WTC11 (cell line): ENCODE measurements at regions not wholly inside any gene's neighbourhood (a gene's known extent, or its start where the extent isn't known, plus 50 kb on each side); places are given as distances from the start of the nearest gene placed in this dataset.

Experiments
- ATAC-seq: fragments of 200-7000 bp; cut with Tn5 transposase; 2 replicates; pipeline ENCODE4 v1.10.0; 2021; ENCODE audit warnings: mild to moderate bottlenecking, moderate library complexity
- CTCF ChIA-PET: fragments of 300-600 bp; sonication (Branson Sonifier 250); formaldehyde crosslinking; loops from one replicate; lab custom pipeline; 2021; ENCODE audit warnings: antibody characterized with exemption; lab: Charles Lee
- POLR2A ChIA-PET: fragments of 350-600 bp; sonication (Branson Sonifier 250); formaldehyde crosslinking; loops from one replicate; lab custom pipeline; 2021; ENCODE audit warnings: antibody characterized with exemption; lab: Charles Lee
- DNase-seq: peaks from one replicate; pipeline ENCODE4 v3.0.0; 2021; ENCODE audit warnings: low spot score
- H3K27ac Mint-ChIP-seq: 2 replicates; pipeline ENCODE4 v1.8.0; 2021; ENCODE audit warnings: mixed read lengths
- H3K27me3 Mint-ChIP-seq: 2 replicates; pipeline ENCODE4 v1.8.0; 2021; ENCODE audit warnings: low read depth, mild to moderate bottlenecking, moderate library complexity, mixed read lengths
- H3K36me3 Mint-ChIP-seq: 2 replicates; pipeline ENCODE4 v1.8.0; 2021; ENCODE audit warnings: mixed read lengths
- H3K4me1 Mint-ChIP-seq: 2 replicates; pipeline ENCODE4 v1.8.0; 2022; ENCODE audit warnings: mixed read lengths
- H3K4me3 Mint-ChIP-seq: 2 replicates; pipeline ENCODE4 v1.8.0; 2021; ENCODE audit warnings: mild to moderate bottlenecking, moderate library complexity, mixed read lengths
- H3K9me3 Mint-ChIP-seq: 2 replicates; pipeline ENCODE4 v1.8.0; 2021; ENCODE audit warnings: mixed read lengths
- GRHL2 ChIP-seq: fragments of 250-450 bp; sonication (Bioruptor Pico); IDR thresholded peaks from 2 replicates; pipeline ENCODE4 v1.8.0; 2022; ENCODE audit warnings: mild to moderate bottlenecking, moderate library complexity; ENCODE audit not compliant: insufficient replicate concordance, severe bottlenecking
- HMGA2 ChIP-seq: fragments of 250-450 bp; sonication (Bioruptor Pico); IDR thresholded peaks from 2 replicates; pipeline ENCODE4 v1.4.0; 2021; ENCODE audit warnings: mild to moderate bottlenecking, moderate library complexity
- MXD4 ChIP-seq: fragments of 250-450 bp; sonication (Bioruptor Pico); IDR thresholded peaks from 2 replicates; pipeline ENCODE4 v1.8.0; 2021; ENCODE audit warnings: mild to moderate bottlenecking, moderate library complexity, borderline replicate concordance
- NFE2L1 ChIP-seq: sonication (generic); formaldehyde crosslinking; IDR thresholded peaks from 2 replicates; pipeline ENCODE4 v1.8.1; 2023; ENCODE audit warnings: missing genetic modification reagents
- USF1 ChIP-seq: sonication (generic); formaldehyde crosslinking; IDR thresholded peaks from 2 replicates; pipeline ENCODE4 v1.8.0; 2022; ENCODE audit warnings: mild to moderate bottlenecking, missing genetic modification reagents
- USF2 ChIP-seq: sonication (generic); formaldehyde crosslinking; IDR thresholded peaks from 2 replicates; pipeline ENCODE4 v1.8.1; 2023; ENCODE audit warnings: mild to moderate bottlenecking, missing genetic modification reagents, moderate library complexity
- ZNF416 ChIP-seq: fragments of 250-450 bp; sonication (Bioruptor Pico); IDR thresholded peaks from 2 replicates; pipeline ENCODE4 v1.9.0; 2021; ENCODE audit warnings: mild to moderate bottlenecking, inconsistent platforms
- ZSCAN18 ChIP-seq: fragments of 250-450 bp; sonication (Bioruptor Pico); IDR thresholded peaks from 2 replicates; pipeline ENCODE4 v2.1.2; 2022; ENCODE audit warnings: mild to moderate bottlenecking, moderate library complexity

DNA sequence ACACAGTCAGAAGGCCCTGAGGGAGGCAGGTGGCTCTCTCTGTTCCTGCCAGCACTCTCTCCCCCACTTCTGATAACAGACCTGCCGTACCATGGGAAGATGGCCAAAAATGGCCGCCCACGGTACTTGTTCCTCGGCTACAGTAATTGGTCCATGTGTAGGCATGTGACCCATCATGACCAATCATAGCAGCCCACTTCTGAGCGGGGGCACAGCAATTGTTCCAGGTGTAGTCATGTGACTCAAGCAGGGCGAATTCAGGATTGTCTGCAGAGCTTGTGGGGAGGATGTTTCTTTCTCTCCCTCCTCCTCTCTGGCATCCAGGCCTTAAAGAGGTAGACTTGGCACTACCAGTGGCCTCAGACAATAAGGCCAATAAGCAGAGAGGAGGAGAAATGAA lies 250.4 kb downstream of the MRTFB start:
- Mint-ChIP-seq H3K27ac (no peak overlapping the region), H3K4me1 (0 out of 2 replicates have a peak, but pooled peaks cover 6% of the 10 kb centered on the region), H3K27me3 (no peaks in the 10 kb centered on the region), H3K4me3 (no peak overlapping the region), H3K9me3 (no peaks in the 10 kb centered on the region), H3K36me3 (0 out of 2 replicates have a peak, but pooled peaks cover 2% of the 10 kb centered on the region)
- DNase-seq (no peak), ATAC-seq (peak; percentile 20; the same call in 1 of the 2 replicates)
- TF ChIP-seq HMGA2, result no peak
- TF ChIP-seq ZSCAN18 (CRISPR knock-in tag), result no peak
- TF ChIP-seq USF1 (CRISPR knock-in tag), result peak; percentile 85
- TF ChIP-seq USF2 (CRISPR knock-in tag), result peak; percentile 89
- POLR2A ChIA-PET, result no interaction called here
- CTCF ChIA-PET, result interaction anchor here (0.6 kb wide), 1 partner anchor 270 kb away, joined by 3 read pairs; no protein-coding TSS in a partner anchor

GRCh38 chr16:14320406-14320805 lies 249.3 kb downstream of the MRTFB start:
- Mint-ChIP-seq H3K9me3 (no peaks in the 10 kb centered on the region), H3K27ac (peak overlapping the region; percentile 63; the same call in 1 of the 2 replicates), H3K27me3 (no peaks in the 10 kb centered on the region), H3K4me3 (no peak overlapping the region), H3K36me3 (0 out of 2 replicates have a peak, but pooled peaks cover 2% of the 10 kb centered on the region), H3K4me1 (0 out of 2 replicates have a peak, but pooled peaks cover 2% of the 10 kb centered on the region)
- no peak for TF ChIP-seq ZNF416 (CRISPR knock-in tag)
- TF ChIP-seq NFE2L1 (CRISPR knock-in tag), result no peak
- TF ChIP-seq MXD4 (CRISPR knock-in tag), result no peak
- TF ChIP-seq GRHL2 (CRISPR knock-in tag), result no peak
- POLR2A ChIA-PET, result no interaction called here
- DNase-seq (no peak), ATAC-seq (no peak)
- CTCF ChIA-PET, result no interaction called here
